IMR-90 (cell line): ENCODE measurements at regions not wholly inside any gene's neighbourhood (a gene's known extent, or its start where the extent isn't known, plus 50 kb on each side); places are given as distances from the start of the nearest gene placed in this dataset.

ENCODE experiments used
- CTCF ChIP-seq: conservative IDR thresholded peaks from 2 replicates; pipeline ENCODE4 v1.5.1; 2012; ENCODE audit warnings: mild to moderate bottlenecking, low read depth, low read length, improper control_type of control experiment
- MXI1 ChIP-seq: IDR thresholded peaks from 2 replicates; pipeline ENCODE4 v1.6.1; 2012; ENCODE audit warnings: low read depth, mild to moderate bottlenecking, low read length, moderate library complexity, borderline replicate concordance
- RAD21 ChIP-seq: IDR thresholded peaks from 2 replicates; pipeline ENCODE4 v1.6.1; 2012; ENCODE audit warnings: low read length, improper control_type of control experiment

DNA sequence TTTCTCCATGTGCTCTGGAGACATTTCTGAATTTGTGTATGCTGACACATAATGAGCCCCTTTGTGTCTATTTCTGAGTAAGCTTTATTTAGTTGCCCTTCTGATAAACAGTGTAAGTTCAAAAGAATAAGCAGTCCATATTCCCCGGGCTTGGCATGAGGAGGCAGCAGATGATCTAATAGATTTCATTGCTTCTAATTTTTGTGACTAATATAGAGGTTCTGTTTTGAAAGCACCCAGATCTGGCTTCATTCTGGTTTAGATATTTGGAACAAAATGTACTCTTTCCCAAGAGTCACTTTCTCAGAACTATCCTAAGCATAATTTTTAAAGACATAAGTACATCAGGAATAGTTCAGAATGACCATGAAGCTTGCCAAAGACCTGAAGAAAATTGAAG lies 290.9 kb downstream of the BTG1 start:
- TF ChIP-seq CTCF (no peak), RAD21 (no peak), MXI1 (no peak)
